HFFc6 (cell line): ENCODE measurements at regions not wholly inside any gene's neighbourhood (a gene's known extent, or its start where the extent isn't known, plus 50 kb on each side); places are given as distances from the start of the nearest gene placed in this dataset.

Source experiments
- DNase-seq: peaks from one replicate; pipeline ENCODE4 v3.0.0-alpha.2; 2018
- H3K27ac Mint-ChIP-seq: 2 replicates; pipeline ENCODE4 v1.8.0; 2020; ENCODE audit warnings: mild to moderate bottlenecking, mixed read lengths
- H3K27me3 Mint-ChIP-seq: 2 replicates; pipeline ENCODE4 v1.8.0; 2021; ENCODE audit warnings: mild to moderate bottlenecking, moderate library complexity, mixed read lengths; ENCODE audit not compliant: insufficient read depth
- H3K36me3 Mint-ChIP-seq: 2 replicates; pipeline ENCODE4 v1.8.0; 2021; ENCODE audit warnings: low read depth, mixed read lengths
- H3K4me1 Mint-ChIP-seq: 2 replicates; pipeline ENCODE4 v1.8.0; 2020; ENCODE audit warnings: low read depth, mixed read lengths
- H3K4me3 Mint-ChIP-seq: 2 replicates; pipeline ENCODE4 v1.8.0; 2020; ENCODE audit warnings: mild to moderate bottlenecking, moderate library complexity, mixed read lengths
- H3K9me3 Mint-ChIP-seq: 2 replicates; pipeline ENCODE4 v1.8.0; 2020; ENCODE audit warnings: mild to moderate bottlenecking, mixed read lengths
- TF ChIP-seq, protein P1 (sequence below): fragments of 200-600 bp; sonication (generic); IDR thresholded peaks from 2 replicates; pipeline ENCODE4 v1.5.0; 2021; ENCODE audit warnings: antibody characterized with exemption, mild to moderate bottlenecking

- Mint-ChIP-seq H3K27me3 (no peaks in the 10 kb centered on the region), H3K4me1 (no peaks in the 10 kb centered on the region), H3K36me3 (no peaks in the 10 kb centered on the region), H3K27ac (no peak overlapping the region), H3K4me3 (no peak overlapping the region), H3K9me3 (peaks cover 18% of the 10 kb centered on the region)
- no peak for DNase-seq
- TF ChIP-seq, protein P1, sequence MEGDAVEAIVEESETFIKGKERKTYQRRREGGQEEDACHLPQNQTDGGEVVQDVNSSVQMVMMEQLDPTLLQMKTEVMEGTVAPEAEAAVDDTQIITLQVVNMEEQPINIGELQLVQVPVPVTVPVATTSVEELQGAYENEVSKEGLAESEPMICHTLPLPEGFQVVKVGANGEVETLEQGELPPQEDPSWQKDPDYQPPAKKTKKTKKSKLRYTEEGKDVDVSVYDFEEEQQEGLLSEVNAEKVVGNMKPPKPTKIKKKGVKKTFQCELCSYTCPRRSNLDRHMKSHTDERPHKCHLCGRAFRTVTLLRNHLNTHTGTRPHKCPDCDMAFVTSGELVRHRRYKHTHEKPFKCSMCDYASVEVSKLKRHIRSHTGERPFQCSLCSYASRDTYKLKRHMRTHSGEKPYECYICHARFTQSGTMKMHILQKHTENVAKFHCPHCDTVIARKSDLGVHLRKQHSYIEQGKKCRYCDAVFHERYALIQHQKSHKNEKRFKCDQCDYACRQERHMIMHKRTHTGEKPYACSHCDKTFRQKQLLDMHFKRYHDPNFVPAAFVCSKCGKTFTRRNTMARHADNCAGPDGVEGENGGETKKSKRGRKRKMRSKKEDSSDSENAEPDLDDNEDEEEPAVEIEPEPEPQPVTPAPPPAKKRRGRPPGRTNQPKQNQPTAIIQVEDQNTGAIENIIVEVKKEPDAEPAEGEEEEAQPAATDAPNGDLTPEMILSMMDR = no peak
Measured at GRCh38 chr2:35688309-35688708, 667.3 kb upstream of the CRIM1 start.

- H3K4me3 Mint-ChIP-seq = no peak overlapping the region
- no peak overlapping the region for H3K27ac Mint-ChIP-seq
- no peaks in the 10 kb centered on the region for H3K36me3 Mint-ChIP-seq
- H3K9me3 Mint-ChIP-seq = peaks cover 27% of the 10 kb centered on the region
- TF ChIP-seq, protein P1 = no peak
- no peaks in the 10 kb centered on the region for H3K27me3 Mint-ChIP-seq
- no peaks in the 10 kb centered on the region for H3K4me1 Mint-ChIP-seq
- no peak for DNase-seq
Measured at GRCh38 chr2:35651688-35652323, 703.8 kb upstream of the CRIM1 start.

GRCh38 chr2:35614640-35615039, 740.9 kb upstream of the CRIM1 start:
- H3K36me3 Mint-ChIP-seq = no peaks in the 10 kb centered on the region
- no peaks in the 10 kb centered on the region for H3K4me1 Mint-ChIP-seq
- no peaks in the 10 kb centered on the region for H3K27me3 Mint-ChIP-seq
- no peak for DNase-seq
- no peak overlapping the region for H3K4me3 Mint-ChIP-seq
- H3K27ac Mint-ChIP-seq = no peak overlapping the region
- peaks cover 6% of the 10 kb centered on the region for H3K9me3 Mint-ChIP-seq
- TF ChIP-seq, protein P1 = no peak

GRCh38 chr2:35606394-35606793, 749.2 kb upstream of the CRIM1 start:
- Mint-ChIP-seq H3K27me3 (no peaks in the 10 kb centered on the region; the same call in 1 of the 2 replicates), H3K4me1 (no peaks in the 10 kb centered on the region), H3K9me3 (peaks cover 37% of the 10 kb centered on the region), H3K27ac (no peak overlapping the region), H3K4me3 (no peak overlapping the region), H3K36me3 (no peaks in the 10 kb centered on the region)
- TF ChIP-seq, protein P1 = no peak
- DNase-seq = no peak

- Mint-ChIP-seq H3K4me3 (no peak overlapping the region), H3K36me3 (peaks cover 6% of the 10 kb centered on the region; the same call in 1 of the 2 replicates), H3K27me3 (no peaks in the 10 kb centered on the region; the same call in 1 of the 2 replicates), H3K9me3 (peaks cover 29% of the 10 kb centered on the region), H3K4me1 (no peaks in the 10 kb centered on the region), H3K27ac (no peak overlapping the region)
- TF ChIP-seq, protein P1 = no peak
- DNase-seq = no peak
Measured at GRCh38 chr2:35598310-35598709, 757.3 kb upstream of the CRIM1 start.
